DND-41 (cell line): ENCODE measurements at regions not wholly inside any gene's neighbourhood (a gene's known extent, or its start where the extent isn't known, plus 50 kb on each side); places are given as distances from the start of the nearest gene placed in this dataset.
"Not testable (repeated sequence)": the region's sequence is repeated elsewhere in the genome, so short reads cannot be mapped to it uniquely, and the experiment has no call there.

ENCODE experiments used
- EZH2 ChIP-seq: IDR thresholded peaks from 3 replicates; pipeline ENCODE4 v1.6.1; 2012; ENCODE audit warnings: borderline replicate concordance, low read depth, mild to moderate bottlenecking, moderate library complexity, low read length, inconsistent platforms; ENCODE audit not compliant: severe bottlenecking
- TF ChIP-seq, protein P1 (sequence below): IDR thresholded peaks from 2 replicates; pipeline ENCODE4 v1.5.1; 2012; ENCODE audit warnings: borderline replicate concordance, low read length, moderate library complexity, mild to moderate bottlenecking; ENCODE audit not compliant: poor library complexity, severe bottlenecking; ENCODE audit errors: extremely low read depth

DNA sequence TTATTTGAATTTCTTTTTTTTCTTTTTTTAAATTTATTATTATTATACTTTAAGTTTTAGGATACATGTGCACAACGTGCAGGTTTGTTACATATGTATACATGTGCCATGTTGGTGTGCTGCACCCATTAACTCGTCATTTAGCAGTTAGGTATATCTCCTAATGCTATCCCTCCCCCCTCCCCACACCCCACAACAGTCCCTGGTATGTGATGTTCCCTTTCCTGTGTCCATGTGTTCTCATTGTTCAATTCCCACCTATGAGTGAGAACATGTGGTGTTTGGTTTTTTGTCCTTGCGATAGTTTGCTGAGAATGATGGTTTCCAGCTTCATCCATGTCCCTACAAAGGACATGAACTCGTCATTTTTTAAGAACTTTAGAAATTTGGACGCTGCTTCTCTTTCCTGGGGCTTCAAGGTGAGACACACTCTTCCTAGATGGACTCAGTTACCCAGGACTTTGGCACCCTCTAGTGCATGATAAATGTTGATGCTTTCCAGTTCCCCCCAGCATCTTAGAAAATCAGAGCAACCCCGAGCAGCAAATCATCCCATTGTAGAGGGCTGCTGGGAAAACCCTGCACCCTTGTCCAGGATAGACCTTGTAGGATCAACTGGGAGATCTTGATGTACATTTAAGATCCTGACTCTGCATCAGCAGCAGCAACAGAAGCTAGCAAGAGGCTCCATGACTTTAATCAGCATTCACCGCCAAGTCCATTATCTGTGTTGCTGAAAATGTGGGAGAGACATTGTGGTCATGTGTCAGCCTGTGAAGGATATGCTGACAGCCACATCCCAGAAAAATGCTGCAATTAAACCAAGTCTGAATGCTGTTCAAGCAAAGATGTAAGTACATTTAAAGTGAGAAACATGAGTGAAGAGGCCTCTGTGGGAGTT, 266.9 kb upstream of the FAM78B start:
- TF ChIP-seq, protein P1, sequence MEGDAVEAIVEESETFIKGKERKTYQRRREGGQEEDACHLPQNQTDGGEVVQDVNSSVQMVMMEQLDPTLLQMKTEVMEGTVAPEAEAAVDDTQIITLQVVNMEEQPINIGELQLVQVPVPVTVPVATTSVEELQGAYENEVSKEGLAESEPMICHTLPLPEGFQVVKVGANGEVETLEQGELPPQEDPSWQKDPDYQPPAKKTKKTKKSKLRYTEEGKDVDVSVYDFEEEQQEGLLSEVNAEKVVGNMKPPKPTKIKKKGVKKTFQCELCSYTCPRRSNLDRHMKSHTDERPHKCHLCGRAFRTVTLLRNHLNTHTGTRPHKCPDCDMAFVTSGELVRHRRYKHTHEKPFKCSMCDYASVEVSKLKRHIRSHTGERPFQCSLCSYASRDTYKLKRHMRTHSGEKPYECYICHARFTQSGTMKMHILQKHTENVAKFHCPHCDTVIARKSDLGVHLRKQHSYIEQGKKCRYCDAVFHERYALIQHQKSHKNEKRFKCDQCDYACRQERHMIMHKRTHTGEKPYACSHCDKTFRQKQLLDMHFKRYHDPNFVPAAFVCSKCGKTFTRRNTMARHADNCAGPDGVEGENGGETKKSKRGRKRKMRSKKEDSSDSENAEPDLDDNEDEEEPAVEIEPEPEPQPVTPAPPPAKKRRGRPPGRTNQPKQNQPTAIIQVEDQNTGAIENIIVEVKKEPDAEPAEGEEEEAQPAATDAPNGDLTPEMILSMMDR = peak; percentile 51
- TF ChIP-seq EZH2 = not testable (repeated sequence)
